Mucosa of descending colon (tissue), 3 donors: ENCODE measurements at regions not wholly inside any gene's neighbourhood (a gene's known extent, or its start where the extent isn't known, plus 50 kb on each side); places are given as distances from the start of the nearest gene placed in this dataset.

Experiments used
- ATAC-seq: fragments of 200-7000 bp; cut with Tn5 transposase; one replicate; pipeline ENCODE4 v1.9.1; 2020; ENCODE audit warnings: mild to moderate bottlenecking, moderate library complexity
- DNase-seq, 3 donors: peaks; one replicate each; pipeline ENCODE4 v3.0.0-alpha.2; 2020
- H3K36me3 ChIP-seq: fragments of 200-600 bp; one replicate; pipeline ENCODE4 v1.8.0; 2021; ENCODE audit warnings: low read depth, mild to moderate bottlenecking
- H3K4me1 ChIP-seq: fragments of 200-600 bp; one replicate; pipeline ENCODE4 v1.8.0; 2021; ENCODE audit warnings: low read depth, mild to moderate bottlenecking
- H3K4me3 ChIP-seq: fragments of 200-600 bp; one replicate; pipeline ENCODE4 v1.8.0; 2021; ENCODE audit warnings: mild to moderate bottlenecking
- H3K9me3 ChIP-seq: fragments of 200-600 bp; one replicate; pipeline ENCODE4 v1.8.0; 2021; ENCODE audit warnings: mild to moderate bottlenecking
- intact Hi-C, 2 donors: fragments of 100-400 bp; cut with DNase I in 1 of 2; cut with micrococcal nuclease in 1 of 2; formaldehyde crosslinking; loops; one replicate each; pipeline versions ENCODE4 v1.11.0 to v1.11.1; 2022; cut with DNase I, micrococcal nuclease
- TF ChIP-seq, protein P1 (sequence below): fragments of 200-600 bp; IDR thresholded peaks from one replicate; pipeline ENCODE4 v1.8.0; 2022; ENCODE audit warnings: antibody characterized with exemption, mild to moderate bottlenecking
- donor health status: DM: no; HTN: no; CAD: no; lungs with moderate emphysema.
- donor health status: DM: no; HTN: no; CAD: no.
- donor health status: DM: no; HTN: yes; CAD: no.

DNA sequence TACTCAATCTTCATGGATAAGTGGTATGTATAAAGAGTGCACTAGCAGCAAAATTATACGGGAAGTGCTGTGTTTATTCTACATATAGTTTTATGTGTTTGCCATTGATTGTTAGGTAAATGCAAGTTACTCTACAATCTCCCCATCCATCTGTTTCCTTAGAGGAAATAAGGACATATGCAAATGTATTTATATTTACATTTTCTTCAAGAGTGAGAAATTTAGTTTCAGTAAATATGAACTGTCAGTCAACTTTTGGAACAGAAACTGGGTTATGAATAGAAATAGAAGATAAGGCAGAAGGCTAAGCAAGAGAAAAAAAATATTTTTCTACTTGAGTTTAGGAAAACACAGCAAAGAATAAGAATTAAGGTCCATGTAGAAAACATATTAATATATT lies 176.1 kb upstream of the KLHL1 start:
- DNase-seq (no peak), ATAC-seq (no peak)
- Histone ChIP-seq H3K4me3 (no peak overlapping the region), H3K9me3 (no peaks in the 10 kb centered on the region), H3K4me1 (no peaks in the 10 kb centered on the region), H3K36me3 (no peaks in the 10 kb centered on the region)
- TF ChIP-seq, protein P1, sequence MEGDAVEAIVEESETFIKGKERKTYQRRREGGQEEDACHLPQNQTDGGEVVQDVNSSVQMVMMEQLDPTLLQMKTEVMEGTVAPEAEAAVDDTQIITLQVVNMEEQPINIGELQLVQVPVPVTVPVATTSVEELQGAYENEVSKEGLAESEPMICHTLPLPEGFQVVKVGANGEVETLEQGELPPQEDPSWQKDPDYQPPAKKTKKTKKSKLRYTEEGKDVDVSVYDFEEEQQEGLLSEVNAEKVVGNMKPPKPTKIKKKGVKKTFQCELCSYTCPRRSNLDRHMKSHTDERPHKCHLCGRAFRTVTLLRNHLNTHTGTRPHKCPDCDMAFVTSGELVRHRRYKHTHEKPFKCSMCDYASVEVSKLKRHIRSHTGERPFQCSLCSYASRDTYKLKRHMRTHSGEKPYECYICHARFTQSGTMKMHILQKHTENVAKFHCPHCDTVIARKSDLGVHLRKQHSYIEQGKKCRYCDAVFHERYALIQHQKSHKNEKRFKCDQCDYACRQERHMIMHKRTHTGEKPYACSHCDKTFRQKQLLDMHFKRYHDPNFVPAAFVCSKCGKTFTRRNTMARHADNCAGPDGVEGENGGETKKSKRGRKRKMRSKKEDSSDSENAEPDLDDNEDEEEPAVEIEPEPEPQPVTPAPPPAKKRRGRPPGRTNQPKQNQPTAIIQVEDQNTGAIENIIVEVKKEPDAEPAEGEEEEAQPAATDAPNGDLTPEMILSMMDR, result no peak
- intact Hi-C loops, result no loop called here

DNA sequence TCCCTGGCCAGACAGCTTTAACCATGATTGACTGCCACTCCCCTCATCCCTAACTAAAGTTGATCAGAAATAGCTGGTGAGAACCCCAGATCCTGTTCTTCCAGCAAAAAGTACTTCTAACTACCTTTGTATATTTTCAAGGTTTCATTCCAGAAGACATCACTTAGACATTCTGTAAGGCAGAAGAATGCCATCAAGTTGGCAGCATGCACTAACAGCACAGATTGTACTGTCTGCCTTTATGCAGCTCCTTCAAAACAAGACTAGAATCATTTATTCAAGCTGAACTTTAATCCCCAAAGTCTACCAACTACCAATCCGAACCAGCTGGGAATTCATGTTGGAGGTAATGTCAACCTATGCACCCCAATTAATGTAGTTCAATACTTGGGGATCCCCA lies 167.6 kb upstream of the KLHL1 start:
- intact Hi-C loops, result no loop called here
- ATAC-seq (no peak), DNase-seq (no peak)
- Histone ChIP-seq H3K36me3 (no peaks in the 10 kb centered on the region), H3K4me3 (no peak overlapping the region), H3K9me3 (no peaks in the 10 kb centered on the region), H3K4me1 (no peaks in the 10 kb centered on the region)
- TF ChIP-seq, protein P1, result no peak

DNA sequence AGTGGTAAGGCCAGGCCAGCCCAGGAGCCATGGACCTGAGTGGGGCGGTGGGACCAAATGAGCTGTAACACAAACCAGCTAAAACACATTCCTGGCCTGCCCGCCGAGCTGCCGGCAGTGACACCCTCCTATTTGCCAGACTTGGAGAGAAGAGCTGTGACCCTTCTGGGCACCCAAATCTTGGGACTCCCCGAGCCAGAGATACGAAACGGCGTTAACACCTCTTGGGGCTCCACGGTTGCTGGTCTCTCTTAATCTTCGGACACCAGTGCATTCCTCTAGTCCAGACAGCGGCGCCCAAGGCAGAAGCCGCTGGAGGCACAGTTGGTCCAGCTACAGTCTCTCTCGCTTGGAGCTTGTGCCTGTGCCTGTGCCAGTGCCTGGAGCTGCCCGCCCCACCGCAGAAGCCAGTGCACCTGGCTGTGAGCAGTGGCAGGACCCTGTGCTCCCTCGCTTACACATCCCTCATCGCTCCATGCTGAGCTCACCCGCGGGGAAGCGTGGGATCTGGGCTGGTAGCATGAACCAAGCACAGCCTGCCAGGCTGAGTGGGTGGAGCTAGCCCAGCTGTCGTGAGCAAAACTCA lies 147.2 kb upstream of the KLHL1 start:
- intact Hi-C loops, result no loop called here
- DNase-seq (no peak), ATAC-seq (no peak)
- Histone ChIP-seq H3K4me3 (no peak overlapping the region), H3K9me3 (no peaks in the 10 kb centered on the region), H3K36me3 (no peaks in the 10 kb centered on the region), H3K4me1 (no peaks in the 10 kb centered on the region)
- TF ChIP-seq, protein P1, result no peak

DNA sequence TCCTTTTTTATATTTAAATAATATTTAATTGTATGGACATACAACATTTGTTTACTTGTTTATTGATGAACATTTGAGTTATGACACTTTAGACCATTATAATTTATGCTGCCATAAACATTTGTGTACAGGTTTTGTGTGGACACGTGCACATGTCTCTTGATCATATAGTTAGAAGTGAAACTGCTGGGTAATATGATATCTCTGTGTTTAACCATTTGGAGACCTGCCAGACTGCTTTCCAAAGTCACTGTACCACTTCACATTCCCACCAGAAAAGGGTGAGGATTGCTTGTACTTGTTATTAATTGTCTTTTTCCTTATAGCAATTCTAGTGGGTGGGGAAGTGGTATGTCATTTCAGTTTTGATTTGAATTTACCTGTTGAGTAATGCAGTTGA lies 145.6 kb upstream of the KLHL1 start:
- Histone ChIP-seq H3K4me3 (no peak overlapping the region), H3K36me3 (no peaks in the 10 kb centered on the region), H3K9me3 (no peaks in the 10 kb centered on the region), H3K4me1 (no peaks in the 10 kb centered on the region)
- intact Hi-C loops, result no loop called here
- ATAC-seq, result no peak
- no peak for DNase-seq
- TF ChIP-seq, protein P1, result no peak

DNA sequence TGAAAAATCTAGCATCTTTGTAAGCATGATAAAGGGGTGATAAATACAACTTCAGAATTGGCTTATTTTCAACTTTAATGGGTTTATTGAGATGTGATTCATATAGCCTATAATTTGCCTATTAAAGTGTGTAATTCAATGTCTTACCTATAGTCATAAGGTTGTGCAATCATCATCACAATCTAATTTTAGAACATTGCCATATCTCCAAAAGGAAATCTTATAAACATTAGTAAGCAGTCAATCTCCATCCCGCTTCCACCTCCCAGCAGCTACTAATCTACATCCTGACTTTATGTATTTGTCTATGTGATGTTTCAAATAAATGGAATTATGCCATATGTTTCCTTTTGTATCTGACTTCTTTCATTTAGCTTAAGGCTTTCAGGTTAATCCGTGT lies 145.2 kb upstream of the KLHL1 start:
- Histone ChIP-seq H3K9me3 (no peaks in the 10 kb centered on the region), H3K4me1 (no peaks in the 10 kb centered on the region), H3K36me3 (no peaks in the 10 kb centered on the region), H3K4me3 (no peak overlapping the region)
- ATAC-seq (no peak), DNase-seq (no peak)
- TF ChIP-seq, protein P1, result no peak
- intact Hi-C loops, result no loop called here
